GM18499 (cell line): ENCODE measurements at regions not wholly inside any gene's neighbourhood (a gene's known extent, or its start where the extent isn't known, plus 50 kb on each side); places are given as distances from the start of the nearest gene placed in this dataset.
"Not testable (repeated sequence)": the region's sequence is repeated elsewhere in the genome, so short reads cannot be mapped to it uniquely, and the experiment has no call there.

Experiments used
- ATAC-seq: cut with Tn5 transposase; IDR thresholded peaks from one replicate; pipeline ENCODE4 v1.9.1; 2021; ENCODE audit warnings: moderate number of reproducible peaks; ENCODE audit not compliant: insufficient read depth, unreplicated experiment

- ATAC-seq: not testable (repeated sequence)
Observed at GRCh38 chr9:66824169-66824568, 76.4 kb upstream of the ZNF658 start.

GRCh38 chr9:66829853-66830252 lies 70.7 kb upstream of the ZNF658 start:
- ATAC-seq: not testable (repeated sequence)

- ATAC-seq: not testable (repeated sequence)
Observed at GRCh38 chr9:66830777-66831497, 69.6 kb upstream of the ZNF658 start.

- ATAC-seq: not testable (repeated sequence)
Observed at GRCh38 chr9:66832222-66832621, 68.3 kb upstream of the ZNF658 start.

GRCh38 chr9:66837242-66837937 lies 63.1 kb upstream of the ZNF658 start:
- ATAC-seq: not testable (repeated sequence)
